Lung (tissue), 11 donors: ENCODE measurements at regions not wholly inside any gene's neighbourhood (a gene's known extent, or its start where the extent isn't known, plus 50 kb on each side); places are given as distances from the start of the nearest gene placed in this dataset.

Experiments
- ATAC-seq: fragments of 200-7000 bp; cut with Tn5 transposase; one replicate; pipeline ENCODE4 v1.9.1; 2020; ENCODE audit warnings: moderate number of reproducible peaks; ENCODE audit not compliant: insufficient read depth, low FRiP score
- DNase-seq, 3 donors: peaks; one replicate each; pipeline ENCODE4 v3.0.0-alpha.2; 2013 to 2017
- H3K27ac ChIP-seq, 2 donors: one replicate each; pipeline ENCODE4 v1.5.1; 2013; ENCODE audit warnings: mild to moderate bottlenecking in 2 of 2, moderate library complexity in 2 of 2, control low read depth in 1 of 2, inconsistent platforms in 1 of 2, low read depth in 1 of 2, low read length in 1 of 2
- H3K27me3 ChIP-seq, 3 donors: one replicate each; pipeline ENCODE4 v1.5.1; 2013; ENCODE audit warnings: low read length in 2 of 3; ENCODE audit not compliant: control insufficient read depth in 3 of 3, insufficient read depth in 3 of 3
- H3K36me3 ChIP-seq, 4 donors: one replicate each; pipeline ENCODE4 v1.5.1; 2013; ENCODE audit warnings: low read length in 4 of 4, mild to moderate bottlenecking in 1 of 4, moderate library complexity in 1 of 4; ENCODE audit not compliant: control insufficient read depth in 4 of 4, insufficient read depth in 4 of 4
- H3K4me1 ChIP-seq, 5 donors: one replicate each; pipeline ENCODE4 v1.5.1; 2013; ENCODE audit warnings: low read length in 5 of 5, mild to moderate bottlenecking in 2 of 5, moderate library complexity in 1 of 5; ENCODE audit not compliant: control insufficient read depth in 5 of 5, insufficient read depth in 5 of 5
- H3K4me3 ChIP-seq: one replicate; pipeline ENCODE4 v1.5.1; 2013; ENCODE audit warnings: mild to moderate bottlenecking, control low read depth, moderate library complexity
- H3K9ac ChIP-seq, 2 donors: one replicate each; pipeline ENCODE4 v1.5.1; 2013; ENCODE audit warnings: low read length in 2 of 2, control low read depth in 1 of 2; ENCODE audit not compliant: insufficient read depth in 1 of 2
- H3K9me3 ChIP-seq, 4 donors: one replicate each; pipeline ENCODE4 v1.5.1; 2013; ENCODE audit warnings: low read length in 3 of 4, mild to moderate bottlenecking in 1 of 4, moderate library complexity in 1 of 4; ENCODE audit not compliant: control insufficient read depth in 4 of 4, insufficient read depth in 3 of 4
- whole genome bisulfite sequencing, 2 donors: extraction: QIAGEN DNeasy Blood & Tissue Kit; methylation state at CpG; one replicate each; pipeline ENCODE4 v1.1.7; 2013; 5-methylcytosine and 5-hydroxymethylcytosine counted together
- TF ChIP-seq, protein P1 (sequence below): IDR thresholded peaks from 2 replicates; pipeline ENCODE4 v1.5.1; 2012; ENCODE audit warnings: mild to moderate bottlenecking; ENCODE audit errors: control extremely low read depth, extremely low read depth
- donor health status: control.
- donor health status: control.
- donor health status: Bipolar disorder and iron deficiency.
- donor health status: healthy.
- donor health status: DM: yes; HTN: yes; CAD: no.

GRCh38 chr11:39462506-39462905 is 1996.9 kb downstream of the LRRC4C start:
- no peaks in the 10 kb centered on the region for H3K4me1 ChIP-seq
- no peak for DNase-seq
- 36 to 54% methylated on average over 1 of the region's 1 CpG for WGBS, 2 donors
- no peak overlapping the region for H3K4me3 ChIP-seq
- no peak overlapping the region for H3K27ac ChIP-seq
- no peaks in the 10 kb centered on the region for H3K27me3 ChIP-seq
- H3K9ac ChIP-seq, result no peak overlapping the region
- no peaks in the 10 kb centered on the region for H3K36me3 ChIP-seq
- TF ChIP-seq, protein P1, sequence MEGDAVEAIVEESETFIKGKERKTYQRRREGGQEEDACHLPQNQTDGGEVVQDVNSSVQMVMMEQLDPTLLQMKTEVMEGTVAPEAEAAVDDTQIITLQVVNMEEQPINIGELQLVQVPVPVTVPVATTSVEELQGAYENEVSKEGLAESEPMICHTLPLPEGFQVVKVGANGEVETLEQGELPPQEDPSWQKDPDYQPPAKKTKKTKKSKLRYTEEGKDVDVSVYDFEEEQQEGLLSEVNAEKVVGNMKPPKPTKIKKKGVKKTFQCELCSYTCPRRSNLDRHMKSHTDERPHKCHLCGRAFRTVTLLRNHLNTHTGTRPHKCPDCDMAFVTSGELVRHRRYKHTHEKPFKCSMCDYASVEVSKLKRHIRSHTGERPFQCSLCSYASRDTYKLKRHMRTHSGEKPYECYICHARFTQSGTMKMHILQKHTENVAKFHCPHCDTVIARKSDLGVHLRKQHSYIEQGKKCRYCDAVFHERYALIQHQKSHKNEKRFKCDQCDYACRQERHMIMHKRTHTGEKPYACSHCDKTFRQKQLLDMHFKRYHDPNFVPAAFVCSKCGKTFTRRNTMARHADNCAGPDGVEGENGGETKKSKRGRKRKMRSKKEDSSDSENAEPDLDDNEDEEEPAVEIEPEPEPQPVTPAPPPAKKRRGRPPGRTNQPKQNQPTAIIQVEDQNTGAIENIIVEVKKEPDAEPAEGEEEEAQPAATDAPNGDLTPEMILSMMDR, result no peak
- no peak for ATAC-seq
- H3K9me3 ChIP-seq, result no peaks in the 10 kb centered on the region

DNA sequence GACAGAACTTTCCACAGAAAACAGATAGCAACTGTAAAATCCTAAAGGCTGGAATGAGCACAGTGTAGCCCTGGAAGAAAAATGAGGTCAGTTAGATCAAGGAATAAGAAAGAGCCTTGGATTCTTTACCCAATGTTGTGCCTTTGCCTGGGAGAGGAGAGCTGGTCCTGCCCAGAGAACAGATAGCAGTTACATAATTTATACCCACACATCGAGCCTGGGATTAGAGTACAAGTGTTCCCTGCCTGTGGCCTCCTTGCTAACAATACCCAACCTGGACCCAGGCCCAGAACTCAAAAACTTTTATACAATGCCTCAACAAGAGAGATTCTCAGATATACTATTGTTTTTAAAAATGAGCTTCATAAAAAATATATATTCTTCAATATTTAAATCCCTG is 1998.4 kb downstream of the LRRC4C start:
- DNase-seq, result no peak
- TF ChIP-seq, protein P1, result no peak
- no peaks in the 10 kb centered on the region for H3K9me3 ChIP-seq
- no peak overlapping the region for H3K4me3 ChIP-seq
- no peak overlapping the region for H3K27ac ChIP-seq
- H3K36me3 ChIP-seq, result no peaks in the 10 kb centered on the region
- H3K4me1 ChIP-seq, result no peaks in the 10 kb centered on the region
- 46 to 88% methylated on average over 1 of the region's 1 CpG for WGBS, 2 donors
- H3K9ac ChIP-seq, result no peak overlapping the region
- no peaks in the 10 kb centered on the region for H3K27me3 ChIP-seq
- no peak for ATAC-seq

DNA sequence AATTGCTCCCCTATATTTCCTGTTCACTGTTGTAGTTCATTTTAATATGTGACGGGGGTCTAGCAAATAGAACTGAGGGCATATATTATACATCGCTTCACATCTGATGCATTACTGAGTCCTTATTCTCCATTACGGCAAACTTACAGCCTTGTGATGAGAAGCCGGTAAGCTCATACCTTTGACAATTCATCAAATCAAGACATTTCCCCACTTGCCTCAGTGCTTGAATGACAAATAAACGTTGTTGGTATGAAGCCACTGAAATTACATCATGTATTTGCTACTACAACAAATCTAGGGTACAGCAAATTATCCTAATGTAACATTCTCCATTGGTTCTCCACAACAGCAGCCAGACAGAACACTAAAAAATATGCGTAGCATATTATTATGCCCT is 1999.8 kb downstream of the LRRC4C start:
- no peak for ATAC-seq
- DNase-seq, result no peak
- WGBS, 2 donors, result 84 to 86% methylated on average over 6 of the region's 6 CpGs
- H3K9ac ChIP-seq, result no peak overlapping the region
- TF ChIP-seq, protein P1, result no peak
- no peak overlapping the region for H3K4me3 ChIP-seq
- H3K27me3 ChIP-seq, result no peaks in the 10 kb centered on the region
- H3K4me1 ChIP-seq, result no peaks in the 10 kb centered on the region
- H3K27ac ChIP-seq, result no peak overlapping the region
- H3K36me3 ChIP-seq, result no peaks in the 10 kb centered on the region
- no peaks in the 10 kb centered on the region for H3K9me3 ChIP-seq

DNA sequence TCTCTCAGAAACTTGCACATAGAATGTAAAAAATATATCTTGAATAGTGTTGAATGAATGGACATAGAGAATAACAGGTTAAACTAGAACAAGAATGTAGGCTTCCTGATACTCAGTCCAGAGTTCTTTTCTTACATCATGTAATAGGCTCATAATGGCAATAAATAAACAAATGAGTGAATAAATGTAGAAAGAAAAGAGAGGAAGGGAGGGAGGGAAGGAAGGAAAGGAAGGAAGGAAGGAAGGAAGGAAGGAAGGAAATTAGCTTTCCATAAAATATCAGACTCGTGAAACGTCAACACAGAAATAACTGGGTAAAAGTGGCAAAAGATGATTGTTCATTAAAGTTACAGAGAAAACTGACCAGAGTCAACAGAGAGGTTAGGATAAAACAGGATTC is 2001.0 kb downstream of the LRRC4C start:
- DNase-seq (no peak), ATAC-seq (no peak)
- TF ChIP-seq, protein P1, result no peak
- H3K36me3 ChIP-seq, result no peaks in the 10 kb centered on the region
- WGBS, 2 donors, result 46 to 52% methylated on average over 2 of the region's 2 CpGs
- H3K4me1 ChIP-seq, result no peaks in the 10 kb centered on the region
- no peaks in the 10 kb centered on the region for H3K9me3 ChIP-seq
- H3K4me3 ChIP-seq, result no peak overlapping the region
- no peak overlapping the region for H3K9ac ChIP-seq
- no peaks in the 10 kb centered on the region for H3K27me3 ChIP-seq
- H3K27ac ChIP-seq, result no peak overlapping the region
